ENCODE measurements at regions not wholly inside any gene's neighbourhood (a gene's known extent, or its start where the extent isn't known, plus 50 kb on each side); places are given as distances from the start of the nearest gene placed in this dataset.
"Not testable (repeated sequence)": the region's sequence is repeated elsewhere in the genome, so short reads cannot be mapped to it uniquely, and the experiment has no call there.

- no peak for DNase-seq (ENCODE audit: low spot score)
Measured at GRCh38 chr2:4139316-4139715, 435.9 kb downstream of the DCDC2C start.

DNA sequence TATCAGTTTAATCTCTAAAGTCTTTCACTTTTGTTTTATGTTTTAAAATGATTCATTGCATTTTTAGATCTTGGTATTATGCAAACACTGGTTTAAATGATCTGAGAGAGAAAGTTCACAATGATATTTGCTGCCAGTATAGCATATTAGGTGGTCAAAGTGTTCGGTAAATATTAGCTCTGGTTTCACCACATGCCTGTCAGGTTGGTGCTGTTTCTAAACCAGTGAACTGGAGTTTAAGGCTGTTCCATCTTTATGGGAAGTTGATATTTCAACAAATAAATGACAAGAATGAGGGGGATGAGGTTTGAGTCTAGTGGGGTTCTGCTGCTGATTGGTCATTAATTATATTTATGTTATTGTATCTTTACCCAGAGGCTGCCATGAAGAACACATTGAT is 436.4 kb downstream of the DCDC2C start:
- no peak for DNase-seq (ENCODE audit: low spot score)

GRCh38 chr2:4140281-4140970 is 437.1 kb downstream of the DCDC2C start:
- DNase-seq (ENCODE audit: low spot score) = no peak

- no peak for DNase-seq (ENCODE audit: low spot score)
Measured at GRCh38 chr2:4144731-4145130, 441.4 kb downstream of the DCDC2C start.

GRCh38 chr2:4151521-4151920 is 448.1 kb downstream of the DCDC2C start:
- no peak for DNase-seq (ENCODE audit: low spot score)

DNA sequence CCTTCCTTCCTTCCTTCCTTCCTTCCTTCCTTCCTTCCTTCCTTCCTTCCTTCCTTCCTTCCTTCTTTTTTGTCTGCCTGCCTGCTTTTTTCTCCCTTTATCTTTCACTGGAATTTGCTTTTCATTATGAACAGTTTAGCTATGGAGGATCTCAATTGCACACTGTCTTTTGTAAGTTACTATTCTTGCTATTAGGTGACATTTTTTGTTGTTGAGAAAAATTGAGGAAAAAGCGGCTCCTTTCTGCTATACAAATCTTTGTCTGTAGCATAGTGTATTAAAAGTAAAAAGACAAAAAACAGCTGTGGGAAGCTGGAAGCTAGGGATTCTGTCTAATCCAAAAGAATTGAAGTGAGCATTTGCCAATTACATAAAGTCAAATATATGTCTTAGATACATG is 448.7 kb downstream of the DCDC2C start:
- no peak for DNase-seq (ENCODE audit: low spot score)

GRCh38 chr2:4168834-4169233 is 465.5 kb downstream of the DCDC2C start:
- no peak for DNase-seq (ENCODE audit: low spot score)

- no peak for DNase-seq (ENCODE audit: low spot score)
Measured at GRCh38 chr2:4174796-4175195, 471.4 kb downstream of the DCDC2C start.

GRCh38 chr2:4175343-4175742 is 472.0 kb downstream of the DCDC2C start:
- no peak for DNase-seq (ENCODE audit: low spot score)

DNA sequence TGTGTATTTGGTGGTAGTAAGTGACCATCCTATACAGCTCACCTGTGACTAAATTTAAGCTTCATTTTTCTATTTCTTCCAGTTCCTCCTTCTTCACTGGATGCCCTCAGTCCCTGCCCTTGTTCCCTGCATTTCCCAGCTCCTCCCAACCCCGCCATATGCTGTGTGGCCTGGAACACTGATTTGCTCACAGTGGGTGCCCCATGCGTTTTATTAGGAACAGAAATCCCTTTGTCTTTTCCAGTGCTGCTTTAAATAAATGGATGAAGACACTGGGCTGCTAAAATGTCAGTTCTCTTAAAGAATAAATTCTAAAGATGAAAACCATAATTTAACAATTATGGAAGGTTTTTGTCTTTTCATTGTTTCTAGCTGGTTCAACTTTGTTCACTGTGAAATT is 477.3 kb downstream of the DCDC2C start:
- DNase-seq (ENCODE audit: low spot score) = no peak

- no peak for DNase-seq (ENCODE audit: low spot score)
Measured at GRCh38 chr2:4181062-4181461, 477.7 kb downstream of the DCDC2C start.

DNA sequence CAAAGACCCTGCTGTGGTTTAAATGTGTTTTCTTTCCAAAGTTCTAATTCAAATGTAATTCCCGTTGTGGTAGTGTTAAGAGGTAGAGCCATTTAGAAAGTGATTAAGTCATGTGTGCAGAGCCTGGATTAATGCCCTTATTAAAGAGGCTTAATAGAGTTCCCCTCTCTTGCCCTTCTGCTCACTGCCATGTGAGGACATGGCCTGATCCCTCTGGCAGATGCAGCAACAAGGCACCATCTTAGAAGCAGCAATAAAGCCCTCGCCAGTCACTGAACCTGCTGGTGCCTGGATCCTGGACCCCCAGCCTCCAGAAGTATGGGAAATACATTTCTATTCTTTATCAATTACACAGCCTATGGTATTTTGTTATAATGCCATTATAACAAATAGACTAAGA is 485.2 kb downstream of the DCDC2C start:
- DNase-seq (ENCODE audit: low spot score) = no peak

DNA sequence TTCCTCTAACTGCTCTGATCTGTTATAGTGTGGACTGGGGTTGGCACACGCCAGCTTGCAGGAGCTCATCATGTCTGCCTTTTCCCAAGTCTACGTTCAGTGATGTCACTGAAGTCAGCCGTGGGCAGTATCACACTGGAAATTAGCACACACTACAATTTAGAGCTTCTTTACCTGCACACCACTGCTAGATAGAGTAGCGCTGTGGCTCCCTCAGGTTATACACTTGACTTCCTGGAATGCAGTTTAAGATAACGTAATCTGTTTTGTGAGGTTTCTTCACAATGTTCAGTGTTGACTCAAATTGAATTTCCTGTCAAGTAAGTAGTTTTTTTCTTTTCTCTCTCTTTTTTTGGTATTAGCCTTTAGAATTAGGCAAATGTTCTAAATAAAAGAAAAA is 487.2 kb downstream of the DCDC2C start:
- no peak for DNase-seq (ENCODE audit: low spot score)

GRCh38 chr2:4192119-4192518 is 488.7 kb downstream of the DCDC2C start:
- DNase-seq (ENCODE audit: low spot score) = no peak

- DNase-seq (ENCODE audit: low spot score) = no peak
Measured at GRCh38 chr2:4214444-4215205, 511.2 kb downstream of the DCDC2C start.

- DNase-seq (ENCODE audit: low spot score) = no peak
Measured at GRCh38 chr2:4217737-4218136, 514.4 kb downstream of the DCDC2C start.

GRCh38 chr2:4219101-4219500 is 515.7 kb downstream of the DCDC2C start:
- no peak for DNase-seq (ENCODE audit: low spot score)

DNA sequence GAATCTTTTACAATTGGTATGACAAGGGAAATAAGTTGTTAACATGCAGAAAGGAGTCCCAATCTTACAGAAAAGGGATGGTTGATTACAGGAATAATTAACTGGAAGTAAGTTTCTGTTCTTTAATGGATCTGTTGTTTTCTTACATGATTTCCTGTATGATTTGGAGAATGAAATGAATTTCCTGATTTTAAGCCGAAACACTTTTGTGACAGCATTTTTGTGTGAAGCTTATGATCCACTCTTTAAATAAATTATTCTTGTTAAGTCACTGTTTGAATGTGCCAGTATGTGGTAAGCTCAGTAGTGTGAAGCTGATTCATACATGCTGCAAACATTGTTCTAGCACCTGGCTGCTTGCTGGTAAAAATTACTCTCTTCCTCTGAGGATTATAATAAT is 516.2 kb downstream of the DCDC2C start:
- no peak for DNase-seq (ENCODE audit: low spot score)

GRCh38 chr2:4221434-4221833 is 518.1 kb downstream of the DCDC2C start:
- DNase-seq (ENCODE audit: low spot score) = no peak

- no peak for DNase-seq (ENCODE audit: low spot score)
Measured at GRCh38 chr2:4221845-4222244, 518.5 kb downstream of the DCDC2C start.

DNA sequence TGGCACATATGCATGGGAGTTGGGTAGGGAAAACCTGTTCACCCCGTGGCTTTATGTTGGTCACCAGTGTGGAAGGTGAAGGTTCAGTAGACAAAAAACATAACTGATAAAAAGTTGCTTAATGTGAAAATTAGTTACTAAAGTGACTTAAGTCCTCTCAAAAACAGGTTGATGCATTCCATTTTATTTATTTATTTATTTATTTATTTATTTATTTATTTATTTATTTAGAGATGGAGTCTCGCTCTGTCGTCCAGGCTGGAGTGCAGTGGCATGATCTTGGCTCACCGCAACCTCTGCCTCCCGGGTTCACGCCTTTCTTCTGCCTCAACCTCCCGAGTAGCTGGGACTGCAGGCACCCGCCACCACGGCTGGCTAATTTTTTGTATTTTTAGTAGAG is 541.0 kb downstream of the DCDC2C start:
- not testable (repeated sequence) for DNase-seq (ENCODE audit: low spot score)

- no peak for DNase-seq (ENCODE audit: low spot score)
Measured at GRCh38 chr2:4246364-4247131, 543.2 kb downstream of the DCDC2C start.

DNA sequence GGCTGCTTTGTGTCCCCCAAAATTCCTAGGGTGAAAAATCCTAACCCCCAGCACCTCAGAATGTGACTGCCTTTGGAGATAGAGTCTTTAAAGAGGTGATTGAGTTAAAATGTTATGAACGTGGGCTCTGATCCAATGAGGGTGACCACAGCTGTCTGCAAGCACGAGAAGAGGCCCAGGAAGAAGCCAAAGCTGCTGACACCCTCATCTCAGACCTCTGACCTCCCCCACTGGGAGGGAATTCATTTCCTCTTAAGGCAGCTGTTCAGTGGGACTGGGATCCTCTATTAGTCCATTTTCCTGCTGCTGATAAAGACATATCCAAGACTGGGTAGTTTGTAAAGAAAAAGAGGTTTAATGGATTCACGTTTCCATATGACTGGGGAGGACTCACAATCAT is 544.4 kb downstream of the DCDC2C start:
- no peak for DNase-seq (ENCODE audit: low spot score)

Data from HuH-7 (cell line).